Liver (tissue), 8 donors: ENCODE measurements at regions not wholly inside any gene's neighbourhood (a gene's known extent, or its start where the extent isn't known, plus 50 kb on each side); places are given as distances from the start of the nearest gene placed in this dataset.

Experiments
- DNase-seq: peaks from one replicate; pipeline ENCODE4 v3.0.0-alpha.2; 2017; ENCODE audit warnings: low spot score
- H3K27ac ChIP-seq, 2 donors: one replicate each; pipeline ENCODE4 v1.7.0; 2013; ENCODE audit warnings: inconsistent platforms in 2 of 2, low read length in 2 of 2, control low read depth in 1 of 2, low read depth in 1 of 2, mild to moderate bottlenecking in 1 of 2
- H3K27me3 ChIP-seq, 4 donors: one replicate each; pipeline versions ENCODE4 v1.6.1 to v1.7.0; 2013; ENCODE audit warnings: low read length in 3 of 4, inconsistent platforms in 1 of 4, mild to moderate bottlenecking in 1 of 4, moderate library complexity in 1 of 4; ENCODE audit not compliant: control insufficient read depth in 4 of 4, insufficient read depth in 4 of 4
- H3K36me3 ChIP-seq, 4 donors: one replicate each; pipeline versions ENCODE4 v1.6.1 to v1.7.0; 2013; ENCODE audit warnings: low read length in 3 of 4, mild to moderate bottlenecking in 3 of 4, low read depth in 1 of 4, moderate library complexity in 1 of 4; ENCODE audit not compliant: control insufficient read depth in 4 of 4, insufficient read depth in 3 of 4
- H3K4me1 ChIP-seq, 4 donors: one replicate each; pipeline versions ENCODE4 v1.6.1 to v1.7.0; 2013; ENCODE audit warnings: low read length in 3 of 4, mild to moderate bottlenecking in 3 of 4, moderate library complexity in 1 of 4; ENCODE audit not compliant: control insufficient read depth in 4 of 4, insufficient read depth in 4 of 4
- H3K4me3 ChIP-seq, 3 donors: one replicate each; pipeline versions ENCODE4 v1.6.1 to v1.7.0; 2013; ENCODE audit warnings: low read length in 3 of 3, control low read depth in 1 of 3, low read depth in 1 of 3, mild to moderate bottlenecking in 1 of 3
- H3K9ac ChIP-seq, 2 donors: one replicate each; pipeline ENCODE4 v1.7.0; 2013; ENCODE audit warnings: low read length in 2 of 2, mild to moderate bottlenecking in 2 of 2, moderate library complexity in 2 of 2, control low read depth in 1 of 2, low read depth in 1 of 2
- H3K9me3 ChIP-seq, 4 donors: one replicate each; pipeline versions ENCODE4 v1.6.1 to v1.7.0; 2013; ENCODE audit warnings: low read length in 3 of 4; ENCODE audit not compliant: control insufficient read depth in 4 of 4
- EGR1 ChIP-seq, 2 donors: IDR thresholded peaks; 2 replicates each; pipeline ENCODE4 v1.6.1; 2016 to 2018; ENCODE audit warnings: antibody characterized with exemption in 2 of 2, low read depth in 2 of 2
- FOXA1 ChIP-seq: IDR thresholded peaks from 2 replicates; pipeline ENCODE4 v1.6.1; 2016; ENCODE audit warnings: antibody characterized with exemption
- FOXA2 ChIP-seq: IDR thresholded peaks from 2 replicates; pipeline ENCODE4 v1.6.1; 2016; ENCODE audit warnings: antibody characterized with exemption
- GABPA ChIP-seq, 2 donors: IDR thresholded peaks in 1 of 2; conservative IDR thresholded peaks in 1 of 2; 2 replicates each; pipeline ENCODE4 v1.6.1; 2016; ENCODE audit warnings: antibody characterized with exemption in 2 of 2, mild to moderate bottlenecking in 1 of 2, moderate library complexity in 1 of 2
- HNF4A ChIP-seq, 2 donors: conservative IDR thresholded peaks; 2 replicates each; pipeline ENCODE4 v1.6.1; 2016; ENCODE audit warnings: antibody characterized with exemption in 2 of 2, mild to moderate bottlenecking in 2 of 2
- HNF4G ChIP-seq: IDR thresholded peaks from 2 replicates; pipeline ENCODE4 v1.6.1; 2016; ENCODE audit warnings: antibody characterized with exemption
- JUND ChIP-seq, 2 donors: IDR thresholded peaks; 2 replicates each; pipeline ENCODE4 v1.6.1; 2016; ENCODE audit warnings: antibody characterized with exemption in 2 of 2
- NR2F2 ChIP-seq: IDR thresholded peaks from 2 replicates; pipeline ENCODE4 v1.6.1; 2016; ENCODE audit warnings: antibody characterized with exemption
- RAD21 ChIP-seq, 2 donors: IDR thresholded peaks; 2 replicates each; pipeline ENCODE4 v1.6.1; 2016; ENCODE audit warnings: antibody characterized with exemption in 2 of 2, mild to moderate bottlenecking in 2 of 2
- RXRA ChIP-seq, 2 donors: IDR thresholded peaks; 2 replicates each; pipeline ENCODE4 v1.6.1; 2017 to 2018; ENCODE audit warnings: antibody characterized with exemption in 2 of 2, mild to moderate bottlenecking in 1 of 2
- SP1 ChIP-seq: IDR thresholded peaks from 2 replicates; pipeline ENCODE4 v1.6.1; 2018; ENCODE audit warnings: antibody characterized with exemption, mild to moderate bottlenecking
- TAF1 ChIP-seq: conservative IDR thresholded peaks from 2 replicates; pipeline ENCODE4 v1.6.1; 2016; ENCODE audit warnings: antibody characterized with exemption, mild to moderate bottlenecking
- YY1 ChIP-seq: IDR thresholded peaks from 2 replicates; pipeline ENCODE4 v1.6.1; 2016; ENCODE audit warnings: antibody characterized with exemption, mild to moderate bottlenecking
- WGBS: extraction: QIAGEN DNeasy Blood & Tissue Kit; methylation state at CpG from one replicate; pipeline ENCODE4 v1.1.7; 2013; 5-methylcytosine and 5-hydroxymethylcytosine counted together
- TF ChIP-seq, protein P1 (sequence below): IDR thresholded peaks from 2 replicates; pipeline ENCODE4 v1.6.1; 2016; ENCODE audit warnings: antibody characterized with exemption
- TF ChIP-seq, protein P2 (sequence below): fragments of 150-350 bp; IDR thresholded peaks from 2 replicates; pipeline ENCODE4 v1.5.1; 2017; ENCODE audit warnings: improper control_type of control experiment, low read depth, low read length; ENCODE audit not compliant: missing input control
- TF ChIP-seq, protein P3 (sequence below): IDR thresholded peaks from 2 replicates; pipeline ENCODE4 v1.6.1; 2016; ENCODE audit warnings: antibody characterized with exemption
- TF ChIP-seq, protein P4 (sequence below): IDR thresholded peaks from 2 replicates; pipeline ENCODE4 v1.6.1; 2016; ENCODE audit warnings: antibody characterized with exemption
- TF ChIP-seq, protein P5 (sequence below): IDR thresholded peaks from 2 replicates; pipeline ENCODE4 v1.6.1; 2016; ENCODE audit warnings: antibody characterized with exemption, mild to moderate bottlenecking
- donor health status: healthy.
- donor health status: healthy.
- donor health status: healthy.
- donor health status: healthy.
- donor health status: healthy.

DNA sequence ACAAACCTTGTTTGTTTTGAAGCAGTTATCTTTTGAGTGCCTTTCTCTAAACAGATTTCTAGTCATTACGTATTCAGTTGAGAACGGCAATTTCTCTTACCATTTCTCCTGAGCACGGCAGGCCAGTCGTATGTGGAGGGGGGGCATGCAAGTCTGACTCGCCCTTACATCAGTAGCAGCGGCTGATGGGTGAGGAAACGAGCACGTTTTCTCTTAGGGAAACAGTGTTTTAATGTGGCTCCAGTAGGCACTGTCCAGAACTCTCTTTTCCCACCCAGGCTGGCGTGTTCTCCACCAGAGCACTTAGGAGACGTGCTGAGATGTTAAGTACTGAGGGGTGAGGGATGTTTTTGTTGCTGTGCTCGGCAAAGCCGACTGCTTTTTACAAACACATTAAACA is 240.5 kb downstream of the STIM2 start:
- H3K9me3 ChIP-seq = no peaks in the 10 kb centered on the region
- H3K4me1 ChIP-seq = no peaks in the 10 kb centered on the region
- H3K27ac ChIP-seq = no peak overlapping the region
- H3K9ac ChIP-seq = no peak overlapping the region
- TF ChIP-seq EGR1 (IDR thresholded peaks at IDR 0.05; ENCODE audit: low read depth in 2 of 2) (no peak), JUND (IDR thresholded peaks at IDR 0.05) (no peak), FOXA2 (no peak), SP1 (no peak), GABPA (IDR thresholded peaks at IDR 0.05 in 1 of 2, conservative IDR thresholded peaks at IDR 0.05 in 1 of 2) (no peak), TAF1 (no peak), HNF4G (no peak), HNF4A (conservative IDR thresholded peaks at IDR 0.05) (no peak), NR2F2 (no peak)
- TF ChIP-seq, protein P1, sequence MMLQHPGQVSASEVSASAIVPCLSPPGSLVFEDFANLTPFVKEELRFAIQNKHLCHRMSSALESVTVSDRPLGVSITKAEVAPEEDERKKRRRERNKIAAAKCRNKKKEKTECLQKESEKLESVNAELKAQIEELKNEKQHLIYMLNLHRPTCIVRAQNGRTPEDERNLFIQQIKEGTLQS = no peak
- TF ChIP-seq, protein P2, sequence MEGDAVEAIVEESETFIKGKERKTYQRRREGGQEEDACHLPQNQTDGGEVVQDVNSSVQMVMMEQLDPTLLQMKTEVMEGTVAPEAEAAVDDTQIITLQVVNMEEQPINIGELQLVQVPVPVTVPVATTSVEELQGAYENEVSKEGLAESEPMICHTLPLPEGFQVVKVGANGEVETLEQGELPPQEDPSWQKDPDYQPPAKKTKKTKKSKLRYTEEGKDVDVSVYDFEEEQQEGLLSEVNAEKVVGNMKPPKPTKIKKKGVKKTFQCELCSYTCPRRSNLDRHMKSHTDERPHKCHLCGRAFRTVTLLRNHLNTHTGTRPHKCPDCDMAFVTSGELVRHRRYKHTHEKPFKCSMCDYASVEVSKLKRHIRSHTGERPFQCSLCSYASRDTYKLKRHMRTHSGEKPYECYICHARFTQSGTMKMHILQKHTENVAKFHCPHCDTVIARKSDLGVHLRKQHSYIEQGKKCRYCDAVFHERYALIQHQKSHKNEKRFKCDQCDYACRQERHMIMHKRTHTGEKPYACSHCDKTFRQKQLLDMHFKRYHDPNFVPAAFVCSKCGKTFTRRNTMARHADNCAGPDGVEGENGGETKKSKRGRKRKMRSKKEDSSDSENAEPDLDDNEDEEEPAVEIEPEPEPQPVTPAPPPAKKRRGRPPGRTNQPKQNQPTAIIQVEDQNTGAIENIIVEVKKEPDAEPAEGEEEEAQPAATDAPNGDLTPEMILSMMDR = no peak
- TF ChIP-seq, protein P3, sequence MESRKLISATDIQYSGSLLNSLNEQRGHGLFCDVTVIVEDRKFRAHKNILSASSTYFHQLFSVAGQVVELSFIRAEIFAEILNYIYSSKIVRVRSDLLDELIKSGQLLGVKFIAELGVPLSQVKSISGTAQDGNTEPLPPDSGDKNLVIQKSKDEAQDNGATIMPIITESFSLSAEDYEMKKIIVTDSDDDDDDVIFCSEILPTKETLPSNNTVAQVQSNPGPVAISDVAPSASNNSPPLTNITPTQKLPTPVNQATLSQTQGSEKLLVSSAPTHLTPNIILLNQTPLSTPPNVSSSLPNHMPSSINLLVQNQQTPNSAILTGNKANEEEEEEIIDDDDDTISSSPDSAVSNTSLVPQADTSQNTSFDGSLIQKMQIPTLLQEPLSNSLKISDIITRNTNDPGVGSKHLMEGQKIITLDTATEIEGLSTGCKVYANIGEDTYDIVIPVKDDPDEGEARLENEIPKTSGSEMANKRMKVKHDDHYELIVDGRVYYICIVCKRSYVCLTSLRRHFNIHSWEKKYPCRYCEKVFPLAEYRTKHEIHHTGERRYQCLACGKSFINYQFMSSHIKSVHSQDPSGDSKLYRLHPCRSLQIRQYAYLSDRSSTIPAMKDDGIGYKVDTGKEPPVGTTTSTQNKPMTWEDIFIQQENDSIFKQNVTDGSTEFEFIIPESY = no peak
- TF ChIP-seq, protein P4, sequence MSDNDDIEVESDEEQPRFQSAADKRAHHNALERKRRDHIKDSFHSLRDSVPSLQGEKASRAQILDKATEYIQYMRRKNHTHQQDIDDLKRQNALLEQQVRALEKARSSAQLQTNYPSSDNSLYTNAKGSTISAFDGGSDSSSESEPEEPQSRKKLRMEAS = no peak
- peaks cover 0 to 13% (median 0%) of the 10 kb centered on the region in 4 donors for H3K27me3 ChIP-seq
- 56% methylated on average over 12 of the region's 12 CpGs for WGBS
- H3K4me3 ChIP-seq = no peak overlapping the region
- no peak for DNase-seq
- H3K36me3 ChIP-seq = no peaks in the 10 kb centered on the region

DNA sequence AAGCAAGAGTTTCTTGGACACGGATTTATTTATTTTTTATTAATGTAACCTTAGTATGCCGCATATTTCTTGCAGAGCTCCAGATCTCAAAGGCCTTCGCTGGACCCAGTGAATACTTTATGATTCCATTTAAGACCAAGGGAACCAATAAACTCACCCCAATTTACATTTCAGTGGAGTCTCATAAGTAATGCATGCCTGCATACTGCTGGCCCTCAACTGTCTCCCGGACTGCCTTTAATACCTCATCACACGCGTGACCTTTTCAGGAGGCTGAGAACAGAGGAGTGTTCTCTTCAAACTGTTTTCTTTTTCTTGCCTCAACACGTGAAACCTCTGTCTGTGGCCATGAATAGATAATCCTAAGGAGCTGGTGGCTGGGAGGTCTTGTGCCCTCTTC is 240.9 kb downstream of the STIM2 start:
- Histone ChIP-seq H3K4me3 (no peak overlapping the region), H3K9me3 (no peaks in the 10 kb centered on the region), H3K27ac (no peak overlapping the region), H3K4me1 (no peaks in the 10 kb centered on the region), H3K9ac (no peak overlapping the region), H3K27me3 (peaks cover 0 to 13% (median 0%) of the 10 kb centered on the region in 4 donors), H3K36me3 (no peaks in the 10 kb centered on the region)
- TF ChIP-seq, protein P3 = no peak
- TF ChIP-seq FOXA1 (no peak), FOXA2 (no peak), YY1 (no peak), SP1 (no peak), RXRA (IDR thresholded peaks at IDR 0.05) (no peak), GABPA (IDR thresholded peaks at IDR 0.05 in 1 of 2, conservative IDR thresholded peaks at IDR 0.05 in 1 of 2) (no peak), RAD21 (IDR thresholded peaks at IDR 0.05) (no peak), HNF4A (conservative IDR thresholded peaks at IDR 0.05) (no peak), JUND (IDR thresholded peaks at IDR 0.05) (no peak), NR2F2 (no peak), HNF4G (no peak), EGR1 (IDR thresholded peaks at IDR 0.05; ENCODE audit: low read depth in 2 of 2) (no peak)
- TF ChIP-seq, protein P4 = no peak
- TF ChIP-seq, protein P2 = no peak
- TF ChIP-seq, protein P1 = no peak
- TF ChIP-seq, protein P5, sequence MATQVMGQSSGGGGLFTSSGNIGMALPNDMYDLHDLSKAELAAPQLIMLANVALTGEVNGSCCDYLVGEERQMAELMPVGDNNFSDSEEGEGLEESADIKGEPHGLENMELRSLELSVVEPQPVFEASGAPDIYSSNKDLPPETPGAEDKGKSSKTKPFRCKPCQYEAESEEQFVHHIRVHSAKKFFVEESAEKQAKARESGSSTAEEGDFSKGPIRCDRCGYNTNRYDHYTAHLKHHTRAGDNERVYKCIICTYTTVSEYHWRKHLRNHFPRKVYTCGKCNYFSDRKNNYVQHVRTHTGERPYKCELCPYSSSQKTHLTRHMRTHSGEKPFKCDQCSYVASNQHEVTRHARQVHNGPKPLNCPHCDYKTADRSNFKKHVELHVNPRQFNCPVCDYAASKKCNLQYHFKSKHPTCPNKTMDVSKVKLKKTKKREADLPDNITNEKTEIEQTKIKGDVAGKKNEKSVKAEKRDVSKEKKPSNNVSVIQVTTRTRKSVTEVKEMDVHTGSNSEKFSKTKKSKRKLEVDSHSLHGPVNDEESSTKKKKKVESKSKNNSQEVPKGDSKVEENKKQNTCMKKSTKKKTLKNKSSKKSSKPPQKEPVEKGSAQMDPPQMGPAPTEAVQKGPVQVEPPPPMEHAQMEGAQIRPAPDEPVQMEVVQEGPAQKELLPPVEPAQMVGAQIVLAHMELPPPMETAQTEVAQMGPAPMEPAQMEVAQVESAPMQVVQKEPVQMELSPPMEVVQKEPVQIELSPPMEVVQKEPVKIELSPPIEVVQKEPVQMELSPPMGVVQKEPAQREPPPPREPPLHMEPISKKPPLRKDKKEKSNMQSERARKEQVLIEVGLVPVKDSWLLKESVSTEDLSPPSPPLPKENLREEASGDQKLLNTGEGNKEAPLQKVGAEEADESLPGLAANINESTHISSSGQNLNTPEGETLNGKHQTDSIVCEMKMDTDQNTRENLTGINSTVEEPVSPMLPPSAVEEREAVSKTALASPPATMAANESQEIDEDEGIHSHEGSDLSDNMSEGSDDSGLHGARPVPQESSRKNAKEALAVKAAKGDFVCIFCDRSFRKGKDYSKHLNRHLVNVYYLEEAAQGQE = no peak
- DNase-seq = no peak
- 79% methylated on average over 7 of the region's 7 CpGs for WGBS
